Sigmoid colon (tissue), 4 donors: ENCODE measurements at regions not wholly inside any gene's neighbourhood (a gene's known extent, or its start where the extent isn't known, plus 50 kb on each side); places are given as distances from the start of the nearest gene placed in this dataset.

Source experiments
- EP300 ChIP-seq, 4 donors: sonication (generic); formaldehyde crosslinking; IDR thresholded peaks; one replicate each; pipeline ENCODE4 v1.6.1; 2017; ENCODE audit warnings: antibody characterized with exemption in 4 of 4
- POLR2A ChIP-seq, 2 donors: fragments of 450-650 bp; IDR thresholded peaks; one replicate each; pipeline ENCODE4 v1.6.1; 2016; ENCODE audit warnings: antibody characterized with exemption in 2 of 2, mild to moderate bottlenecking in 2 of 2, moderate library complexity in 2 of 2
- POLR2AphosphoS5 ChIP-seq, 4 donors: sonication (generic); formaldehyde crosslinking; IDR thresholded peaks; one replicate each; pipeline ENCODE4 v1.6.1; 2017; ENCODE audit warnings: antibody characterized with exemption in 4 of 4
- TF ChIP-seq, protein P1 (sequence below), 4 experiments: fragments of 450-650 bp in 3 of 4; fragments of 200-600 bp in 1 of 4; IDR thresholded peaks; one replicate each; pipeline ENCODE4 v1.5.1; 2016 to 2019; ENCODE audit warnings: antibody characterized with exemption in 4 of 4, mild to moderate bottlenecking in 3 of 4, moderate library complexity in 2 of 4

- TF ChIP-seq, protein P1, sequence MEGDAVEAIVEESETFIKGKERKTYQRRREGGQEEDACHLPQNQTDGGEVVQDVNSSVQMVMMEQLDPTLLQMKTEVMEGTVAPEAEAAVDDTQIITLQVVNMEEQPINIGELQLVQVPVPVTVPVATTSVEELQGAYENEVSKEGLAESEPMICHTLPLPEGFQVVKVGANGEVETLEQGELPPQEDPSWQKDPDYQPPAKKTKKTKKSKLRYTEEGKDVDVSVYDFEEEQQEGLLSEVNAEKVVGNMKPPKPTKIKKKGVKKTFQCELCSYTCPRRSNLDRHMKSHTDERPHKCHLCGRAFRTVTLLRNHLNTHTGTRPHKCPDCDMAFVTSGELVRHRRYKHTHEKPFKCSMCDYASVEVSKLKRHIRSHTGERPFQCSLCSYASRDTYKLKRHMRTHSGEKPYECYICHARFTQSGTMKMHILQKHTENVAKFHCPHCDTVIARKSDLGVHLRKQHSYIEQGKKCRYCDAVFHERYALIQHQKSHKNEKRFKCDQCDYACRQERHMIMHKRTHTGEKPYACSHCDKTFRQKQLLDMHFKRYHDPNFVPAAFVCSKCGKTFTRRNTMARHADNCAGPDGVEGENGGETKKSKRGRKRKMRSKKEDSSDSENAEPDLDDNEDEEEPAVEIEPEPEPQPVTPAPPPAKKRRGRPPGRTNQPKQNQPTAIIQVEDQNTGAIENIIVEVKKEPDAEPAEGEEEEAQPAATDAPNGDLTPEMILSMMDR (IDR thresholded peaks at IDR 0.05), result no peak
- TF ChIP-seq POLR2A (IDR thresholded peaks at IDR 0.05) (no peak), POLR2AphosphoS5 (IDR thresholded peaks at IDR 0.05) (no peak), EP300 (IDR thresholded peaks at IDR 0.05) (no peak)
These were observed 154.9 kb upstream of the TIAM1 start for GRCh38 chr21:31498985-31499384.
